ENCODE measurements at regions not wholly inside any gene's neighbourhood (a gene's known extent, or its start where the extent isn't known, plus 50 kb on each side); places are given as distances from the start of the nearest gene placed in this dataset.

GRCh38 chr10:3355536-3355935, 183.0 kb upstream of the PITRM1 start:
- DNase-seq (ENCODE audit: low read depth, low spot score), result no peak
- TF ChIP-seq CTCF (IDR thresholded peaks at IDR 0.05; ENCODE audit: insufficient read depth, low read length, missing control alignments), result no peak
- H3K4me3 ChIP-seq (ENCODE audit: low read depth, low read length), result no peak overlapping the region
- POLR2A ChIA-PET, result no interaction called here
- CTCF ChIA-PET, result interaction anchor here (1.2 kb wide), 1 partner anchor 11 kb away, joined by 3 read pairs; no protein-coding TSS in a partner anchor

GRCh38 chr10:3354174-3354900, 181.8 kb upstream of the PITRM1 start:
- H3K4me3 ChIP-seq (ENCODE audit: low read depth, low read length), result no peak overlapping the region
- CTCF ChIA-PET, result no interaction called here
- no peak for TF ChIP-seq CTCF (IDR thresholded peaks at IDR 0.05; ENCODE audit: insufficient read depth, low read length, missing control alignments)
- DNase-seq (ENCODE audit: low read depth, low spot score), result no peak
- POLR2A ChIA-PET, result no interaction called here

- no peak for DNase-seq (ENCODE audit: low read depth, low spot score)
- H3K4me3 ChIP-seq (ENCODE audit: low read depth, low read length), result no peak overlapping the region
- no peak for TF ChIP-seq CTCF (IDR thresholded peaks at IDR 0.05; ENCODE audit: insufficient read depth, low read length, missing control alignments)
- CTCF ChIA-PET, result no interaction called here
- POLR2A ChIA-PET, result no interaction called here
Observed at GRCh38 chr10:3353235-3353634, 180.7 kb upstream of the PITRM1 start.

GRCh38 chr10:3350617-3351258, 178.2 kb upstream of the PITRM1 start:
- ChIA-PET CTCF (interaction anchor here (0.7 kb wide), 1 partner anchor 15 kb away, joined by 5 read pairs; no protein-coding TSS in a partner anchor), POLR2A (no interaction called here)
- no peak overlapping the region for H3K4me3 ChIP-seq (ENCODE audit: low read depth, low read length)
- no peak for DNase-seq (ENCODE audit: low read depth, low spot score)
- no peak for TF ChIP-seq CTCF (IDR thresholded peaks at IDR 0.05; ENCODE audit: insufficient read depth, low read length, missing control alignments)

- no peak for DNase-seq (ENCODE audit: low read depth, low spot score)
- ChIA-PET CTCF (interaction anchor here (1.6 kb wide), 1 partner anchor 10 kb away, joined by 3 read pairs; no protein-coding TSS in a partner anchor), POLR2A (no interaction called here)
- no peak overlapping the region for H3K4me3 ChIP-seq (ENCODE audit: low read depth, low read length)
- TF ChIP-seq CTCF (IDR thresholded peaks at IDR 0.05; ENCODE audit: insufficient read depth, low read length, missing control alignments), result no peak
Observed at GRCh38 chr10:3350205-3350604, 177.6 kb upstream of the PITRM1 start.

GRCh38 chr10:3348564-3348963, 176.0 kb upstream of the PITRM1 start:
- TF ChIP-seq CTCF (IDR thresholded peaks at IDR 0.05; ENCODE audit: insufficient read depth, low read length, missing control alignments), result no peak
- ChIA-PET POLR2A (no interaction called here), CTCF (interaction anchor here (1.6 kb wide), 1 partner anchor 9 kb away, joined by 3 read pairs; no protein-coding TSS in a partner anchor)
- H3K4me3 ChIP-seq (ENCODE audit: low read depth, low read length), result no peak overlapping the region
- no peak for DNase-seq (ENCODE audit: low read depth, low spot score)

All from AG04449 (cell line).